Neuronal stem cell (in vitro differentiated cells): ENCODE measurements at regions not wholly inside any gene's neighbourhood (a gene's known extent, or its start where the extent isn't known, plus 50 kb on each side); places are given as distances from the start of the nearest gene placed in this dataset.

ENCODE experiments used
- DNase-seq: peaks from one replicate; pipeline ENCODE4 v3.0.0-alpha.2; 2013; ENCODE audit warnings: low spot score
- H2AFZ ChIP-seq: one replicate; pipeline ENCODE4 v1.6.1; 2013; ENCODE audit warnings: mild to moderate bottlenecking, low read length, inconsistent platforms
- H2AK5ac ChIP-seq: 2 replicates; pipeline ENCODE4 v1.6.1; 2013; ENCODE audit warnings: low read depth, mild to moderate bottlenecking, inconsistent platforms, low read length, moderate library complexity, mixed read lengths
- H2BK120ac ChIP-seq: 2 replicates; pipeline ENCODE4 v1.6.1; 2013; ENCODE audit warnings: low read depth, mild to moderate bottlenecking, inconsistent platforms, low read length, moderate library complexity, mixed read lengths
- H2BK12ac ChIP-seq: one replicate; pipeline ENCODE4 v1.6.1; 2013; ENCODE audit warnings: low read length, inconsistent platforms
- H2BK15ac ChIP-seq: 2 replicates; pipeline ENCODE4 v1.6.1; 2013; ENCODE audit warnings: mild to moderate bottlenecking, low read length, inconsistent platforms, mixed read lengths
- H2BK5ac ChIP-seq: one replicate; pipeline ENCODE4 v1.6.1; 2013; ENCODE audit warnings: inconsistent platforms, mild to moderate bottlenecking, low read length, moderate library complexity
- H3K14ac ChIP-seq: one replicate; pipeline ENCODE4 v1.6.1; 2013; ENCODE audit warnings: low read length, inconsistent platforms
- H3K18ac ChIP-seq: 2 replicates; pipeline ENCODE4 v1.6.1; 2013; ENCODE audit warnings: low read length, inconsistent platforms
- H3K23ac ChIP-seq: 2 replicates; pipeline ENCODE4 v1.6.1; 2013; ENCODE audit warnings: low read depth, mild to moderate bottlenecking, mixed read lengths, low read length, inconsistent platforms; ENCODE audit not compliant: poor library complexity
- H3K27ac ChIP-seq: replicated peaks from 3 replicates; pipeline ENCODE4 v1.5.1; 2013; ENCODE audit warnings: low read length, inconsistent platforms
- H3K27me3 ChIP-seq, 3 experiments: 2 replicates each; pipeline ENCODE4 v1.6.1; 2013; ENCODE audit warnings: low read length in 3 of 3, mild to moderate bottlenecking in 2 of 3, inconsistent platforms in 1 of 3, low read depth in 1 of 3, mixed read lengths in 1 of 3, moderate library complexity in 1 of 3; ENCODE audit not compliant: control insufficient read depth in 3 of 3, insufficient read depth in 3 of 3
- H3K36me3 ChIP-seq, 2 donors: replicated peaks in 1 of 2; 2 replicates each; pipeline ENCODE4 v1.6.1; 2013; ENCODE audit warnings: low read length in 2 of 2; ENCODE audit not compliant: control insufficient read depth in 2 of 2, insufficient read depth in 2 of 2
- H3K4ac ChIP-seq: 2 replicates; pipeline ENCODE4 v1.6.1; 2013; ENCODE audit warnings: inconsistent platforms, mild to moderate bottlenecking, low read length, moderate library complexity
- H3K4me1 ChIP-seq, 2 donors: 1 replicate in 1 of 2; 2 replicates in 1 of 2; pipeline ENCODE4 v1.6.1; 2013; ENCODE audit warnings: low read length in 2 of 2, low read depth in 1 of 2; ENCODE audit not compliant: control insufficient read depth in 2 of 2, insufficient read depth in 1 of 2
- H3K4me2 ChIP-seq: one replicate; pipeline ENCODE4 v1.6.1; 2013; ENCODE audit warnings: mild to moderate bottlenecking, low read length, inconsistent platforms; ENCODE audit not compliant: insufficient read depth, poor library complexity, severe bottlenecking
- H3K4me3 ChIP-seq, 2 donors: 2 replicates each; pipeline ENCODE4 v1.5.1; 2013; ENCODE audit warnings: low read length in 2 of 2, mild to moderate bottlenecking in 2 of 2, inconsistent platforms in 1 of 2, moderate library complexity in 1 of 2
- H3K79me1 ChIP-seq: one replicate; pipeline ENCODE4 v1.6.1; 2013; ENCODE audit warnings: low read depth, mild to moderate bottlenecking, inconsistent platforms, low read length, moderate library complexity
- H3K9ac ChIP-seq: one replicate; pipeline ENCODE4 v1.6.1; 2013; ENCODE audit warnings: mild to moderate bottlenecking, low read depth, low read length, inconsistent platforms; ENCODE audit not compliant: poor library complexity
- H3K9me3 ChIP-seq, 2 donors: replicated peaks in 1 of 2; 2 replicates each; pipeline versions ENCODE3 to v1.6.1; 2013; ENCODE audit warnings: low read length in 2 of 2, mild to moderate bottlenecking in 2 of 2, inconsistent platforms in 1 of 2, low read depth in 1 of 2, mixed read lengths in 1 of 2, moderate library complexity in 1 of 2; ENCODE audit not compliant: control insufficient read depth in 2 of 2, insufficient read depth in 1 of 2
- H4K8ac ChIP-seq: one replicate; pipeline ENCODE4 v1.6.1; 2013; ENCODE audit warnings: low read depth, mild to moderate bottlenecking, inconsistent platforms, low read length, moderate library complexity
- H4K91ac ChIP-seq: one replicate; pipeline ENCODE4 v1.6.1; 2013; ENCODE audit warnings: low read length, low read depth, mild to moderate bottlenecking, inconsistent platforms; ENCODE audit not compliant: poor library complexity
- WGBS, 2 donors: extraction: QIAGEN DNeasy Blood & Tissue Kit; methylation state at CpG; one replicate each; pipeline ENCODE4 v1.1.7; 2013; ENCODE audit warnings: missing lambda C conversion rate in 2 of 2, mixed read lengths in 1 of 2; ENCODE audit not compliant: insufficient read length in 2 of 2, insufficient replicate concordance in 1 of 2; ENCODE audit errors: extremely low coverage in 2 of 2; 5-methylcytosine and 5-hydroxymethylcytosine counted together

DNA sequence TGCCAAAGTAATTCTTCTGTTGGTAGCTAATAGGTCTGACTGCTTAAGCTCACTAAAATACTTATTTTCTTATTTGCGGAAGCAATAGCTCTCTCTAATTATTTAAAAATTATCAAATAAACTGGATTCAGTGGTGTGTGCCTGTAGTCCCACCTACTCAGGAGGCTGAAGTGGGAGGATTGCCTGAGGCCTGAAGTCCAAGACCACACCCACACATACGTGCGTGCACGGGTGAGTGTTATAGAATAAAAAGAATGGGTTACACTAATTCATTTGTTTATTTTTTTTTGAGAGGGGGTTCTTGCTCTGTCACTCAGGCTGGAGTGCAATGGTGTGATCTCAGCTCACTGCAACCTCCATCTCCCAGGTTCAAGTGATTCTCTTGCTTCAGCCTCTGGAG lies 94.2 kb upstream of the HNRNPU start:
- no peak overlapping the region for H2BK5ac ChIP-seq
- no peak overlapping the region for H3K23ac ChIP-seq
- H4K91ac ChIP-seq: no peak overlapping the region
- H2BK15ac ChIP-seq: no peak overlapping the region
- H4K8ac ChIP-seq: no peak overlapping the region
- no peak overlapping the region for H3K4me2 ChIP-seq
- DNase-seq: no peak
- WGBS, 2 donors: no CpG with 5 or more reads among the region's 4 CpGs
- H3K27ac ChIP-seq: no peak overlapping the region
- H3K27me3 ChIP-seq: no peaks in the 10 kb centered on the region
- no peak overlapping the region for H3K9ac ChIP-seq
- H3K79me1 ChIP-seq: no peaks in the 10 kb centered on the region
- no peak overlapping the region for H3K18ac ChIP-seq
- H2AFZ ChIP-seq: no peak overlapping the region
- no peaks in the 10 kb centered on the region for H3K9me3 ChIP-seq
- H3K14ac ChIP-seq: no peak overlapping the region
- no peaks in the 10 kb centered on the region for H3K4me1 ChIP-seq
- no peak overlapping the region for H2BK120ac ChIP-seq
- no peak overlapping the region for H2AK5ac ChIP-seq
- no peak overlapping the region for H2BK12ac ChIP-seq
- no peak overlapping the region for H3K4ac ChIP-seq
- no peaks in the 10 kb centered on the region for H3K36me3 ChIP-seq
- H3K4me3 ChIP-seq: no peak overlapping the region

DNA sequence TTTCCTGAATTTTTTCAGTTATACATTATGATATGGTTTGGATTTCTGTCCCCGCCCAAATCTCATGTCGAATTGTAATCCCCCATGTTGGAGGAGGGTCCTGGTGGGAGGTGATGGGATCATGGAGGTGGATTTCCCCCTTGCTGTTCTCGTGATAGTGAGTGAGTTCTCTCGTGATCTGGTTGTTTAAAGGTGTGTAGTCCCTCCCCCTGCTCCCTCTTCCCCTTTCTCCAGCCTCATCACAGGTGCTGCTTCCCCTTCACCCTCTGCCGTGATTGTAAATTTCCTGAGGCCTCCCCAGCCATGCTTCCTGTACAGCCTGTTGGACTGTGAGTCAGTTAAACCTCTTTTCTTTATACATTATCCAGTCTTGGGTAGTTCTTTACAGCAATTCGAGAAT lies 93.2 kb upstream of the HNRNPU start:
- Histone ChIP-seq H2BK12ac (no peak overlapping the region), H2AFZ (no peak overlapping the region), H2AK5ac (no peak overlapping the region), H3K79me1 (no peaks in the 10 kb centered on the region), H2BK15ac (no peak overlapping the region), H3K27ac (no peak overlapping the region), H3K4ac (no peak overlapping the region), H3K23ac (no peak overlapping the region), H3K27me3 (no peaks in the 10 kb centered on the region), H3K36me3 (no peaks in the 10 kb centered on the region), H3K4me1 (no peaks in the 10 kb centered on the region), H4K8ac (no peak overlapping the region), H3K4me3 (no peak overlapping the region), H3K4me2 (no peak overlapping the region), H3K9ac (no peak overlapping the region), H4K91ac (no peak overlapping the region), H2BK5ac (no peak overlapping the region), H3K9me3 (no peaks in the 10 kb centered on the region), H3K14ac (no peak overlapping the region), H2BK120ac (no peak overlapping the region), H3K18ac (no peak overlapping the region)
- no CpG with 5 or more reads among the region's 6 CpGs for WGBS, 2 donors
- no peak for DNase-seq

DNA sequence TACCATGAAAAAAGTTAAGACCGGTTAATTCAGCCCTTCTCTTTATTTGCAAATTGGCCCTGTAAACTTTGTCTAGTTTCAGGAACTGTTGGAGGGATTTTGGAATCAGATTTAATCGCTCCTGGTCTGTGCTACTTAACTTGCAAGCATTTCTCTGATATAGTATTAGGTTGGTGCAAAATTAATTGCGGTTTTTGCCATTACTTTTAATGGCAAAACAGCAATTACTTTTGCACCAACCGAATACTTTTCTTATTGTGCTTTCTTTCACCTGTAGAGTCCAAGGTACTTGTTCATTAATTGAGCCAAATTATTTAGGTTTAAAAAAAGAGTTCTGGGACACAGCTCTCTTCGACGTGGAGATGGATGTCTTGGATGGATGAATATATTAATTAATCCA lies 92.8 kb upstream of the HNRNPU start:
- Histone ChIP-seq H3K4me2 (no peak overlapping the region), H4K91ac (no peak overlapping the region)

DNA sequence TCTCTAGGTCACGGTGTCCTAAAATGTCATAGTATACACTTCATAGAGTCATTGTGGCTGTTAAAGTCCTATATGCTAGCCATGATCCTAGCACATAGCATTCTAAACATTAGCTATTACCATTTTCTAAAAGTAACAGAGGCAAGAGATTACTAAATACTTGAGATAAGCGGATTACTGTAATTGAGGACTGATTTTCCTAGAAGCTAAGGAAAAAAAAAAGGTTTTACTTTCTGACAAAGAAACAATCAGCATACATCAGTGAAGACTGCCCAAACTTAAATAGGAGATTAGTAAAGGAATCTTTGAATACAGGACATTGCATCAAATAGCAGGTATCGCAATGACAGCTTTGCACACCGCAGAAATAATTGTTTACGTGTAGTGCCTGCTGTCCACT lies 91.3 kb upstream of the HNRNPU start:
- Histone ChIP-seq H3K4ac (no peak overlapping the region), H2AFZ (no peak overlapping the region), H3K79me1 (no peaks in the 10 kb centered on the region), H3K4me3 (no peak overlapping the region), H2BK5ac (no peak overlapping the region), H3K9ac (no peak overlapping the region), H3K27ac (no peak overlapping the region), H2BK120ac (no peak overlapping the region), H3K36me3 (no peaks in the 10 kb centered on the region), H3K4me2 (no peak overlapping the region), H4K91ac (no peak overlapping the region), H4K8ac (no peak overlapping the region), H3K27me3 (no peaks in the 10 kb centered on the region), H2AK5ac (no peak overlapping the region), H3K18ac (no peak overlapping the region), H2BK12ac (no peak overlapping the region), H3K9me3 (no peaks in the 10 kb centered on the region), H3K14ac (no peak overlapping the region), H3K4me1 (no peaks in the 10 kb centered on the region), H3K23ac (no peak overlapping the region), H2BK15ac (no peak overlapping the region)
- WGBS, 2 donors: no CpG with 5 or more reads among the region's 5 CpGs
- DNase-seq: no peak

More for the DNA sequence above, 92.8 kb upstream of the HNRNPU start:
- Histone ChIP-seq H3K14ac (no peak overlapping the region), H2BK120ac (no peak overlapping the region), H3K9me3 (no peaks in the 10 kb centered on the region), H3K36me3 (no peaks in the 10 kb centered on the region), H3K9ac (no peak overlapping the region), H2BK12ac (no peak overlapping the region), H2AK5ac (no peak overlapping the region), H3K18ac (no peak overlapping the region), H2BK15ac (no peak overlapping the region), H3K4ac (no peak overlapping the region), H3K23ac (no peak overlapping the region), H3K4me1 (no peaks in the 10 kb centered on the region), H4K8ac (no peak overlapping the region), H3K4me3 (no peak overlapping the region), H3K79me1 (no peaks in the 10 kb centered on the region), H3K27ac (no peak overlapping the region), H2AFZ (no peak overlapping the region), H2BK5ac (no peak overlapping the region), H3K27me3 (no peaks in the 10 kb centered on the region)
- no CpG with 5 or more reads among the region's 6 CpGs for whole genome bisulfite sequencing, 2 donors
- DNase-seq: no peak
